IPS-18c (cell line): ENCODE measurements at regions not wholly inside any gene's neighbourhood (a gene's known extent, or its start where the extent isn't known, plus 50 kb on each side); places are given as distances from the start of the nearest gene placed in this dataset.

Experiments used
- H3K4me3 ChIP-seq: 2 replicates; pipeline ENCODE4 v1.7.0; 2013; ENCODE audit warnings: low read depth, mild to moderate bottlenecking, low read length, moderate library complexity; ENCODE audit not compliant: insufficient read depth
- H3K9me3 ChIP-seq: one replicate; pipeline ENCODE4 v1.6.1; 2013; ENCODE audit warnings: mild to moderate bottlenecking, low read length, moderate library complexity; ENCODE audit not compliant: control insufficient read depth, insufficient read depth

GRCh38 chr16:79754081-79754480, 153.5 kb upstream of the MAF start:
- no peak overlapping the region for H3K4me3 ChIP-seq
- no peaks in the 10 kb centered on the region for H3K9me3 ChIP-seq

DNA sequence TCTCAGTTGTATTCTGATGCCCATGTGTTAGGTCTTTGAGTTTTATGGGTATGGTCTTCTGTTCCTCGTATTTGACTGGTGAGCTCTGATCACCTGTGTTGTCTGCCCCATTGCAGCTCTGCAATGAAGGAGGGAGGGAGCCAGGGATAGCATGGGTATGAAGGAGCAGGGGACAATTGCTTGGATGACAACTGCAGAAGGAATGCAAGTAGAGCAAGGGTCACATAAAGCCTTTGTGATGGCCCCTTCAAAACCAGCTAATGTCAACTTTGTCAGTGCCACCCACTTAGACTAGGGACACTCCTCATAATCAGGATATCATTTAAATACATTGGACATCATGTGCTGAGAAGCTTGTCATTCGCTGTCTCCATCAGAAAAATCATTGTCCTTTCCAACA, 152.7 kb upstream of the MAF start:
- Histone ChIP-seq H3K9me3 (no peaks in the 10 kb centered on the region), H3K4me3 (no peak overlapping the region)

- H3K9me3 ChIP-seq, result no peaks in the 10 kb centered on the region
- no peak overlapping the region for H3K4me3 ChIP-seq
Observed at GRCh38 chr16:79752396-79752795, 151.9 kb upstream of the MAF start.

GRCh38 chr16:79751471-79752184, 151.1 kb upstream of the MAF start:
- Histone ChIP-seq H3K9me3 (no peaks in the 10 kb centered on the region), H3K4me3 (no peak overlapping the region)

DNA sequence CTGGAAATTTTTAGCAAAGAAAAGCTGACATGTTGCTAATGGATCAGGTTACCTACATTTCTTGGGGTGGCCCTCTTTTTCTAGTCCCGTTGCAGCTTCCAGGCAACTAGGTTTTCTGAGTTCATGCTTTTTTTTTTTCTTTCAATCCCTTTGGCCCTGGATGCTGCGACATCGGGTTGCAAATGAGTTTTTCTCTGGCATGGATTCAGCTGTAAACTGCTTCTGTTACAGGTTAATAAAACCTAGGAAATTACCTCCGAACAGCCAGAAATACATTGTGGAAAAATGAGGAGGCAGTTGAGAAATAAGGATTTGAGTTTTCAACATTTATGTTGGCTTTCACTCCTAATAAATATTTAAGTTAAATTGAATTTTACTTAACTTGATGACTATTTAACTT, 149.8 kb upstream of the MAF start:
- H3K4me3 ChIP-seq, result no peak overlapping the region
- peaks cover 2% of the 10 kb centered on the region for H3K9me3 ChIP-seq

GRCh38 chr16:79748629-79749028, 148.1 kb upstream of the MAF start:
- peaks cover 2% of the 10 kb centered on the region for H3K9me3 ChIP-seq
- no peak overlapping the region for H3K4me3 ChIP-seq

DNA sequence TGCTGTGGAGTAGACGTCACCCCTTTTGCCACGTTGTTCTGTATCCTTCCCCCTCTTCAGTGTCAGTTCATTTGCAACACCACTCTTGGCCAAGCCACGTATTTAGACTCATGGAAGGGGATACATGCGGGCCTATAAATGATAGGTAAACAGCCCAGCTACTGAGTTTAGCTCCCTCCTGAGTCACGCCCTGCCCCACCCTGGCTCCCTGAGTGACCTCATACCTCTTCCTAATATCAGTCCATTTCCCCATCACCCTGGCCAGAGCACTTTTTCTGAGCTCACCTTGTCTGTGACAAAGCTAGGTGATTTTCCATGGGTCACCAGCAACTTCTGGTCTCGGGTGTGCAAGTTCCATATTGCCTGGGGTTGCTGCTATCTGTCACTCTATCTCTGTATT, 147.2 kb upstream of the MAF start:
- Histone ChIP-seq H3K4me3 (no peak overlapping the region), H3K9me3 (peaks cover 2% of the 10 kb centered on the region)

- H3K4me3 ChIP-seq, result no peak overlapping the region
- H3K9me3 ChIP-seq, result no peaks in the 10 kb centered on the region
Observed at GRCh38 chr16:79740252-79740651, 139.7 kb upstream of the MAF start.

DNA sequence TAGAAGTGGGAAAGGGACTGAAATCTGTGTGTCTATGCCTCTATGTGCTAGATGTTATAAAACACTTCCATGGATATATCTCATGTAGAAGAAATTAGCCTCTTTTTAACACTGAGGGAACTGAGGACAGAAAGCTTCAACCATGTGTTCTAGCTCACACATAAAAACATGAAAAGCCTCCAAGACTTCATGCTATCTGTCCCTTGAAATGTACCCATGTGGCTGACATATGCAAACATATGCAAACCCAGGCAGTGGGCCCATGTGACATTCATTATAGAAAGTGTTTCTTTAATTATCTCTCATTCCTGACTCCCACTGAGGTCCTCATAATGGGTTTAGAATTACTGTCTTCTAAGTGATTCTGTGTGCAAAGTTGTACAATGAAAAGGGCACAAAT, 134.7 kb upstream of the MAF start:
- H3K4me3 ChIP-seq, result no peak overlapping the region
- no peaks in the 10 kb centered on the region for H3K9me3 ChIP-seq

GRCh38 chr16:79734721-79735120, 134.2 kb upstream of the MAF start:
- Histone ChIP-seq H3K9me3 (no peaks in the 10 kb centered on the region), H3K4me3 (no peak overlapping the region)

DNA sequence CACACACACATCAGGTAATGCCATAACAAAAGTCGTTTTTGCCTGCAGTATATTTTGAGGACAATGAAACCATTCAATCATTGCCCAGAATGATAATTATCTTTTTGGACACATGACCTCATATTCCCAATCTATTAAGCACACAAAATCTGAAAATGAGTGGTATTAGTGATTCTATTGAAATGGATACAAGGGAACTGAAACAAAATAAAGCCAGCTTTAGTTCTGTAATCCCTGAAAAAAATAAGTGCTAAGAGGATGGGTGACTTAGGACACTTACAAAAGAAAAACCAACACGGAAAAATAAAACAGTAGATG, 128.3 kb upstream of the MAF start:
- Histone ChIP-seq H3K4me3 (no peak overlapping the region), H3K9me3 (no peaks in the 10 kb centered on the region)

GRCh38 chr16:79728048-79728922, 127.7 kb upstream of the MAF start:
- no peaks in the 10 kb centered on the region for H3K9me3 ChIP-seq

DNA sequence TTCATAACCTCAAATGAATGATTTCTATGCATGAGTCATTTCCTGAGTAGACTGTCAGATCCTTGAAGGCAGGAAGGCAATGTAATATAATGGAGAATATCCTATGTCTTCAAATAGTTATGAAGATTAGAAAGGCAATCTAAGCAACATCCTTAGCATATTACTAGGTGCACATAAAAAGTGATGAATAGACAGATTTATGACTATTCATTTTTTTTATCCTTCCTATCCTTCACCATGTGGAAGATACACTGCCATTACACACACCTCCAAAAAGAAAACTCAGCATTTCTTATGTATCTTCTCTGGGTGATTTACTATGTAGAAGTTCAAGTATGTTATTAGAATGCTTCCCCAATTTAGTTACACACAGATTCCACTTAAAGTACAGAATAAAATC, 126.4 kb upstream of the MAF start:
- no peak overlapping the region for H3K4me3 ChIP-seq
- no peaks in the 10 kb centered on the region for H3K9me3 ChIP-seq

More at GRCh38 chr16:79728048-79728922, 127.7 kb upstream of the MAF start:
- H3K4me3 ChIP-seq, result no peak overlapping the region

DNA sequence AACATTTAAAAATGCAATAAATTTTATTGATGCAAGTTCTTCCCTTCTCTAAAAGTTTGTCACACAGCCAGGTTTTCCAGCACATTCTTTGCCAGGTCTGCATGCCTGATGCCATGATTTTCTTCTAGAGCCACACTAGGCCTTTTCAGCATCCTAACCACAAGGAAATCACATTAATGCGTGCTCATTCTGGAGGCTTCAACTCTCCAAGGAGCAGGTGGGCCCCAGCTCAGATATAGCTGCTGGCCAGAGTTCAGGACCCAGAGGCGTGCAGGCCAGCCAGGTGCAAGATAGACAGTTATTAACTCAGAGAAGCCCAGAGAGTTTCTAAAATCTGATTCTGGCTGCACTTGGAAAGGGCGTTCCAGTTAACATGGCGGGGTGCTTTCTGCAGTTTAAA, 124.5 kb upstream of the MAF start:
- Histone ChIP-seq H3K9me3 (no peaks in the 10 kb centered on the region), H3K4me3 (no peak overlapping the region)

DNA sequence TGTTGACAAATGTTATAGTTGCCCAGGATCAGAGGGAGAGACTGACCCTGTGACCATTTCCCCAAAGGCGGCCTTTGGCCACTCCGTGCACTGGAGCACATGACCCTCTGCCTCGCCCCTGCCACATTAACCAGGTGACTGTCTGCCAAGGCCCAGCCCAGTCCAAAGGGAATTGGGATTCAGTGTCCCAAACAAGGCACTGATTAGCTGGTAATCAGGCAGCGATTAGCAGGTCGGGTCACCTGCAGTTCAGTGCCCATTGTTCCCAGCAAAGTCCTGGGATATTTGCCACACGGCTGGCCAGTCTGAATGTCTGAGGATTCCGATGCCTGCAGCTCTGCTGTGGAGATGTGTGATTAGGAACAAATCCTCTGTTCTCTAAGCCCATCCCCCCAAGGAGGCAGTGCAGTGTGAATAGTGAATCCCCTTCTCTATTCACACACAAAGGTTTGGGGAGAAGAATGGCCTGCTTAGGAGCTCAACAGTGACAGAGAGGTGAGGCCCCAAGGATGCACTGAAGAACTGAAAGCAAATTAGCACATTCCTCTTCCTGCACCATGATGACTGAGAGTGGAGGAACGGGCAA, 123.1 kb upstream of the MAF start:
- H3K9me3 ChIP-seq, result no peaks in the 10 kb centered on the region
- H3K4me3 ChIP-seq, result no peak overlapping the region

DNA sequence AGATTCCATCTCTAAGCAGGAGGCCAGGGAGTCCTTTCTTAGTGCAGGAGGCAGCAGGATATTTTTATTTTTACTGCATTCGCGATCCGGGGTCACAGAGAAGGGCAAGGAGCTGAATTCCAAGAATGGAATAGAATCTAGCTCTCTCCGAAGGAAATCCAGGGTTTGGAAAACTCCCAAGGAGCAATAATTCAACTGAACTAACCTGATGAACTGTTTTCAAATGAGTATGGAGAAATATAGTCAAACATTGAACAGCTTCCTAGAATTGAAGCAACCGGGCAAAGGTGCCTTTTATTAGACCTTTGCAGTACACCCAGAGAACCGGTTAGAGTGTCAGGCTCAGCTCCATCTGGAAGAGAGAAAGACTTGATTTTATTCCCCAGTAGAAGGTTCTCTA, 120.7 kb upstream of the MAF start:
- Histone ChIP-seq H3K9me3 (no peaks in the 10 kb centered on the region), H3K4me3 (no peak overlapping the region)

DNA sequence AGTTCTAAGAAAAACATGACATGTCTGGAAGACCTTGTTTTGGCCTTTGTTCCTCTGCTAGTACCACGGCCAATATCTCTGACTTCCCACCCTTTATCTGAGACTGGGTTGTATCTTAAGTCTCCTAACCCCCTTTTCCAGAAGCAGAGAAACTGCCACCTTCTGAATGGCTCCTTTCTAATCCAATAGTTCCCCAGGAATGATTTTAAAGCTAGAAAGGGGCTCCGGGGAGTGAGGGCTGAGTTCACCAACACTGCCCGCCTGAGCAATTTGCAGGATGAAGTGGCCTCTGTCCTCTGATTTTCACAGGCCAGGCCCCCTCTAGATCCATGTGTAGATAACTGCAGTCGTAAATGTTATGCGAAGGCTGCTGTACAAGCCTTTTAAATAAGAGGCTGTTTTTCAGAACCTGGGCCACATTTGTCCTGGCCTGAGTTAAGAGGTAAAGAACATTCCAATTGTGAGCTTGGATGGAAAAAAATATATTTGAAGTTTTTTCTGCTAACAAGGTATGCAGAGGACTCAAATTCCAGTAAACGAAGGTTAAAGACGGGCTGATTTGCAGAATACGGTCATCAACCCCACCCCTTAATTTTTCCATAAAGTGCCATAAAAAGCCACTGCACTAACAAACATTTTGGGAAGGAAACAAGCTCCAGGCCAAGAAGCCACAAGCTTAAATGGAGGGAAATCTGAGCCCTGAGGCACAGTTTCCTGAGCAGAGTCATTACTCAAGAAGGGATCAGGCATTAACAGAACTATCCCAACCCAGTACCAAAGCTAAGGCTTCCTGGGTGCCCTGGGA, 117.0 kb upstream of the MAF start:
- Histone ChIP-seq H3K9me3 (no peaks in the 10 kb centered on the region), H3K4me3 (no peak overlapping the region)
